ENCODE measurements at regions not wholly inside any gene's neighbourhood (a gene's known extent, or its start where the extent isn't known, plus 50 kb on each side); places are given as distances from the start of the nearest gene placed in this dataset.

- H3K27ac ChIP-seq (ENCODE audit: low read length, poor library complexity, severe bottlenecking), result no peak overlapping the region
- no peak overlapping the region for H3K23ac ChIP-seq (ENCODE audit: low read length in 2 of 2)
- H3K9ac ChIP-seq (ENCODE audit: low read length), result no peak overlapping the region
- no peaks in the 10 kb centered on the region for H3K79me1 ChIP-seq (replicated peaks; ENCODE audit: low read length, poor library complexity, severe bottlenecking)
- 45% methylated on average over 4 of the region's 5 CpGs for WGBS
- H3K27me3 ChIP-seq (ENCODE audit: control insufficient read depth in 1 of 2, insufficient read depth in 1 of 2, low read length in 2 of 2), result no peaks in the 10 kb centered on the region
- H3K4me3 ChIP-seq (ENCODE audit: insufficient read depth in 1 of 2, low read depth in 1 of 2, low read length in 2 of 2), result no peak overlapping the region
- H2AFZ ChIP-seq (ENCODE audit: low read depth, low read length), result peak overlapping the region; percentile 1
- peak overlapping the region; percentile 66 for H4K8ac ChIP-seq (ENCODE audit: low read length)
- peak overlapping the region; percentile 17 to 81 for H2BK12ac ChIP-seq (ENCODE audit: low read length in 2 of 2)
- H3K4me1 ChIP-seq (ENCODE audit: control insufficient read depth, insufficient read depth, low read depth, low read length), result peaks cover 4% of the 10 kb centered on the region
- H3K36me3 ChIP-seq (ENCODE audit: control insufficient read depth in 1 of 2, insufficient read depth in 2 of 2, low read depth in 1 of 2, low read length in 2 of 2), result no peaks in the 10 kb centered on the region
- peak overlapping the region; percentile 45 to 85 for H3K18ac ChIP-seq (ENCODE audit: low read depth in 1 of 2, low read length in 2 of 2)
- peak overlapping the region in 1 of 2 experiments; percentile 79 for H3K14ac ChIP-seq (ENCODE audit: low read length in 2 of 2)
- H2AK5ac ChIP-seq (ENCODE audit: low read length, severe bottlenecking), result no peak overlapping the region
- no peak overlapping the region for H2BK5ac ChIP-seq (ENCODE audit: low read depth, low read length, poor library complexity, severe bottlenecking)
- DNase-seq, result no peak
- H3K4me2 ChIP-seq (ENCODE audit: low read length, poor library complexity, severe bottlenecking), result peak overlapping the region; percentile 17
- no peaks in the 10 kb centered on the region for H3K9me3 ChIP-seq (ENCODE audit: control insufficient read depth, low read length)
- peak overlapping the region in 1 of 2 experiments; percentile 84 for H3K4ac ChIP-seq (ENCODE audit: low read depth in 1 of 2, low read length in 2 of 2)
- H2BK15ac ChIP-seq (ENCODE audit: low read depth, poor library complexity, severe bottlenecking), result peak overlapping the region; percentile 44
- H2BK120ac ChIP-seq (ENCODE audit: low read depth, low read length), result no peak overlapping the region
- H4K91ac ChIP-seq (ENCODE audit: low read length), result peak overlapping the region; percentile 54
Measured at GRCh38 chr1:54465351-54465811, 59.2 kb upstream of the SSBP3 start.

- Histone ChIP-seq H3K79me1 (replicated peaks; ENCODE audit: low read length, poor library complexity, severe bottlenecking) (no peaks in the 10 kb centered on the region), H4K8ac (ENCODE audit: low read length) (peak overlapping the region; percentile 79), H2AK5ac (ENCODE audit: low read length, severe bottlenecking) (no peak overlapping the region), H3K9me3 (ENCODE audit: control insufficient read depth, low read length) (no peaks in the 10 kb centered on the region), H2AFZ (ENCODE audit: low read depth, low read length) (no peak overlapping the region), H3K18ac (ENCODE audit: low read depth in 1 of 2, low read length in 2 of 2) (peak overlapping the region; percentile 55 to 72), H3K4me3 (ENCODE audit: insufficient read depth in 1 of 2, low read depth in 1 of 2, low read length in 2 of 2) (no peak overlapping the region), H2BK120ac (ENCODE audit: low read depth, low read length) (no peak overlapping the region), H3K4ac (ENCODE audit: low read depth in 1 of 2, low read length in 2 of 2) (peak overlapping the region; percentile 9 to 20), H2BK15ac (ENCODE audit: low read depth, poor library complexity, severe bottlenecking) (peak overlapping the region; percentile 55), H2BK12ac (ENCODE audit: low read length in 2 of 2) (peak overlapping the region; percentile 31 to 87), H4K91ac (ENCODE audit: low read length) (peak overlapping the region; percentile 59), H3K27me3 (ENCODE audit: control insufficient read depth in 1 of 2, insufficient read depth in 1 of 2, low read length in 2 of 2) (no peaks in the 10 kb centered on the region), H3K14ac (ENCODE audit: low read length in 2 of 2) (peak overlapping the region in 1 of 2 experiments; percentile 84), H3K4me1 (ENCODE audit: control insufficient read depth, insufficient read depth, low read depth, low read length) (peaks cover 7% of the 10 kb centered on the region), H3K4me2 (ENCODE audit: low read length, poor library complexity, severe bottlenecking) (no peak overlapping the region), H3K27ac (ENCODE audit: low read length, poor library complexity, severe bottlenecking) (no peak overlapping the region), H3K23ac (ENCODE audit: low read length in 2 of 2) (no peak overlapping the region), H3K9ac (ENCODE audit: low read length) (no peak overlapping the region), H3K36me3 (ENCODE audit: control insufficient read depth in 1 of 2, insufficient read depth in 2 of 2, low read depth in 1 of 2, low read length in 2 of 2) (no peaks in the 10 kb centered on the region), H2BK5ac (ENCODE audit: low read depth, low read length, poor library complexity, severe bottlenecking) (no peak overlapping the region)
- WGBS, result 42% methylated on average over 6 of the region's 9 CpGs
- no peak for DNase-seq
Measured at GRCh38 chr1:54464477-54465146, 58.4 kb upstream of the SSBP3 start.

DNA sequence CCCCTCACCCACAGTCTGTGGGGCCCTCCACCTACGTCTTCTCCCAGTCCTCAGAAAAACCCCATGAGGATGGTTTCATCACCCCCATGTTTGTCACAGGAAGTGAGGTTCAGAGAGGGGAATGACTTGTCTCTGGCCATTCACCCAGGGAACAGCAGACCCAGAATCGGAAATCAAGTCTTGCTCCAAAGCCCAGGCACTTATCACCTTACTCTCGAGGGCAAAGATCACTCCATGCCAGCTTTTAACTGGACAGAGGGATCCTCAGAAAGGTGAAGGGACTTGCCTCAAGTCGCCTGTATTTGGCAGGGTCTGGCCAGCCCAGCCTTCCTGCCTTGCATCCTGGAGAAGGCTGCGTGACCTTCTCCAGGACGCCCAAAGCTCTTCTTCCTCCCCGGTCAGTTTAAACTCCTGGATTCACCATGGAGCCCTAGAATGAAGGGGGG, 57.9 kb upstream of the SSBP3 start:
- Histone ChIP-seq H3K27me3 (ENCODE audit: control insufficient read depth in 1 of 2, insufficient read depth in 1 of 2, low read length in 2 of 2) (no peaks in the 10 kb centered on the region), H3K4ac (ENCODE audit: low read depth in 1 of 2, low read length in 2 of 2) (peak overlapping the region; percentile 5 to 20), H3K23ac (ENCODE audit: low read length in 2 of 2) (no peak overlapping the region), H2BK12ac (ENCODE audit: low read length in 2 of 2) (peak overlapping the region; percentile 38 to 70), H3K9ac (ENCODE audit: low read length) (no peak overlapping the region), H4K91ac (ENCODE audit: low read length) (peak overlapping the region; percentile 23), H2AFZ (ENCODE audit: low read depth, low read length) (no peak overlapping the region), H2BK5ac (ENCODE audit: low read depth, low read length, poor library complexity, severe bottlenecking) (no peak overlapping the region), H3K18ac (ENCODE audit: low read depth in 1 of 2, low read length in 2 of 2) (peak overlapping the region in 1 of 2 experiments; percentile 46), H2AK5ac (ENCODE audit: low read length, severe bottlenecking) (no peak overlapping the region), H4K8ac (ENCODE audit: low read length) (peak overlapping the region; percentile 79), H3K79me1 (replicated peaks; ENCODE audit: low read length, poor library complexity, severe bottlenecking) (no peaks in the 10 kb centered on the region), H3K4me3 (ENCODE audit: insufficient read depth in 1 of 2, low read depth in 1 of 2, low read length in 2 of 2) (no peak overlapping the region), H3K14ac (ENCODE audit: low read length in 2 of 2) (peak overlapping the region in 1 of 2 experiments; percentile 44), H3K9me3 (ENCODE audit: control insufficient read depth, low read length) (no peaks in the 10 kb centered on the region), H3K27ac (ENCODE audit: low read length, poor library complexity, severe bottlenecking) (no peak overlapping the region), H2BK15ac (ENCODE audit: low read depth, poor library complexity, severe bottlenecking) (peak overlapping the region; percentile 29), H2BK120ac (ENCODE audit: low read depth, low read length) (no peak overlapping the region), H3K36me3 (ENCODE audit: control insufficient read depth in 1 of 2, insufficient read depth in 2 of 2, low read depth in 1 of 2, low read length in 2 of 2) (no peaks in the 10 kb centered on the region), H3K4me1 (ENCODE audit: control insufficient read depth, insufficient read depth, low read depth, low read length) (peaks cover 10% of the 10 kb centered on the region), H3K4me2 (ENCODE audit: low read length, poor library complexity, severe bottlenecking) (no peak overlapping the region)
- no peak for DNase-seq
- whole genome bisulfite sequencing, result 84% methylated on average over 6 of the region's 7 CpGs

DNA sequence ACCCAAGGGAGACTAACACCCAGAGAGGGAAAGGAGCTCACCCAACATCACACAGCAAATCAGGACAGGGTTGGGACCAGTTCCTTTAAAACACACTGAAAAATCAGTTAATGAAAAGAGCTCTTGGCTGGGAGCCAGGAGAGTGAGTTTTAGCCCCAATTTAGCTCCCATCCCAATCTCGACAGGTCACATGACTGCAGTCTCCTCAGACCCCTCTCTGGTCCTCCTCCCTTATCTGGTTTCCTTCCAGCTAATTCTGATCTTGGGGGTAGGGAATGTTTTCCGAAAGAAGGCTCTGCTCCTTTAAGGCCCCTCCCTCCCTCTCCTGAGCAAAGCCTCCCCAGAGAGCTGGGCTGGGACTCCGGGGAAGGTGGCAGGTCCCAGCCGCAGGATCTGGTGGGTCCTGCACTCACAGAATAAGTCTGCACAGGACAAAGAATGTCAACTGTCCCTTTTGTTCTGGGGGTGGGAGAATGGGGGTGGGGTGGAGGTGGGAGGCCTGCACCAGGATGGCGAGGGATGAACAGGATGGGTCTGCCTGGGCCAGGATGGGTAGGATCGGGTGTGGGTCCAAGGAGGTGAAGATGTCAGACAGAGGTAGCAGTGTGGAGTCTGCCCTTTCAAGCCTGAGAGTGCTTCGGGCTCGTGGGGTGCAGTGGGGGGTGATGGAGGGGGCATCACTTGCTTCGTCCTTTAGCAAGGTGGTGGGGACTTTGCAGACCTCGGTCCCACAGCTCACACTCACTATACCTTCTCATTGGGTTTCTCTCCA, 57.3 kb upstream of the SSBP3 start:
- peak overlapping the region; percentile 70 to 95 for H2BK12ac ChIP-seq (ENCODE audit: low read length in 2 of 2)
- H2BK120ac ChIP-seq (ENCODE audit: low read depth, low read length), result peak overlapping the region; percentile 86
- no peak overlapping the region for H3K23ac ChIP-seq (ENCODE audit: low read length in 2 of 2)
- H3K27ac ChIP-seq (ENCODE audit: low read length, poor library complexity, severe bottlenecking), result no peak overlapping the region
- H2AK5ac ChIP-seq (ENCODE audit: low read length, severe bottlenecking), result no peak overlapping the region
- no peaks in the 10 kb centered on the region for H3K36me3 ChIP-seq (ENCODE audit: control insufficient read depth in 1 of 2, insufficient read depth in 2 of 2, low read depth in 1 of 2, low read length in 2 of 2)
- H3K9ac ChIP-seq (ENCODE audit: low read length), result no peak overlapping the region
- H2AFZ ChIP-seq (ENCODE audit: low read depth, low read length), result no peak overlapping the region
- H3K18ac ChIP-seq (ENCODE audit: low read depth in 1 of 2, low read length in 2 of 2), result peak overlapping the region; percentile 73 to 75
- WGBS, result 52% methylated on average over 7 of the region's 10 CpGs
- H3K4me1 ChIP-seq (ENCODE audit: control insufficient read depth, insufficient read depth, low read depth, low read length), result peaks cover 10% of the 10 kb centered on the region
- H3K14ac ChIP-seq (ENCODE audit: low read length in 2 of 2), result peak overlapping the region in 1 of 2 experiments; percentile 44
- DNase-seq, result no peak
- no peaks in the 10 kb centered on the region for H3K9me3 ChIP-seq (ENCODE audit: control insufficient read depth, low read length)
- peak overlapping the region; percentile 29 for H2BK15ac ChIP-seq (ENCODE audit: low read depth, poor library complexity, severe bottlenecking)
- H3K79me1 ChIP-seq (replicated peaks; ENCODE audit: low read length, poor library complexity, severe bottlenecking), result no peaks in the 10 kb centered on the region
- H4K8ac ChIP-seq (ENCODE audit: low read length), result peak overlapping the region; percentile 74
- no peak overlapping the region for H2BK5ac ChIP-seq (ENCODE audit: low read depth, low read length, poor library complexity, severe bottlenecking)
- H3K4me3 ChIP-seq (ENCODE audit: insufficient read depth in 1 of 2, low read depth in 1 of 2, low read length in 2 of 2), result no peak overlapping the region
- H4K91ac ChIP-seq (ENCODE audit: low read length), result peak overlapping the region; percentile 93
- no peak overlapping the region for H3K4me2 ChIP-seq (ENCODE audit: low read length, poor library complexity, severe bottlenecking)
- no peaks in the 10 kb centered on the region for H3K27me3 ChIP-seq (ENCODE audit: control insufficient read depth in 1 of 2, insufficient read depth in 1 of 2, low read length in 2 of 2)
- peak overlapping the region; percentile 5 for H3K4ac ChIP-seq (ENCODE audit: low read depth in 1 of 2, low read length in 2 of 2)
